HG03066 (cell line): ENCODE measurements at regions not wholly inside any gene's neighbourhood (a gene's known extent, or its start where the extent isn't known, plus 50 kb on each side); places are given as distances from the start of the nearest gene placed in this dataset.

Experiments used
- ATAC-seq: cut with Tn5 transposase; IDR thresholded peaks from one replicate; pipeline ENCODE4 v1.9.1; 2021; ENCODE audit warnings: low read depth; ENCODE audit not compliant: unreplicated experiment

GRCh38 chr1:162924179-162924578 is 63.2 kb upstream of the CCDC190 start:
- no peak for ATAC-seq

GRCh38 chr1:162922201-162922600 is 61.2 kb upstream of the CCDC190 start:
- ATAC-seq, result no peak

- no peak for ATAC-seq
These were observed 60.3 kb upstream of the CCDC190 start for GRCh38 chr1:162921311-162921710.

GRCh38 chr1:162919034-162919433 is 58.1 kb upstream of the CCDC190 start:
- no peak for ATAC-seq

GRCh38 chr1:162918151-162918754 is 57.3 kb upstream of the CCDC190 start:
- ATAC-seq, result no peak

GRCh38 chr1:162916821-162917613 is 56.0 kb upstream of the CCDC190 start:
- no peak for ATAC-seq

GRCh38 chr1:162916407-162916806 is 55.4 kb upstream of the CCDC190 start:
- ATAC-seq, result no peak

- ATAC-seq, result no peak
These were observed 53.6 kb upstream of the CCDC190 start for GRCh38 chr1:162914601-162915000.

GRCh38 chr1:162913345-162913744 is 52.4 kb upstream of the CCDC190 start:
- no peak for ATAC-seq

GRCh38 chr1:162912061-162912667 is 51.2 kb upstream of the CCDC190 start:
- no peak for ATAC-seq
